ENCODE measurements at regions not wholly inside any gene's neighbourhood (a gene's known extent, or its start where the extent isn't known, plus 50 kb on each side); places are given as distances from the start of the nearest gene placed in this dataset.
"Not testable (repeated sequence)": the region's sequence is repeated elsewhere in the genome, so short reads cannot be mapped to it uniquely, and the experiment has no call there.

- TF ChIP-seq ZFX (IDR thresholded peaks at IDR 0.05; ENCODE audit: borderline replicate concordance), result no peak
- no peak for TF ChIP-seq CTCF (IDR thresholded peaks at IDR 0.05)
Observed at GRCh38 chr5:4584982-4585381, 555.1 kb upstream of the ADAMTS16 start.

GRCh38 chr5:4613440-4613839 lies 526.7 kb upstream of the ADAMTS16 start:
- H3K27ac ChIP-seq, result no peak overlapping the region
- TF ChIP-seq ZFX (IDR thresholded peaks at IDR 0.05; ENCODE audit: borderline replicate concordance) (no peak), CTCF (IDR thresholded peaks at IDR 0.05) (no peak)

More at GRCh38 chr5:4584982-4585381, 555.1 kb upstream of the ADAMTS16 start:
- no peak overlapping the region for H3K27ac ChIP-seq

GRCh38 chr5:4614088-4614487 lies 526.0 kb upstream of the ADAMTS16 start:
- TF ChIP-seq CTCF (IDR thresholded peaks at IDR 0.05) (no peak), ZFX (IDR thresholded peaks at IDR 0.05; ENCODE audit: borderline replicate concordance) (no peak)
- H3K27ac ChIP-seq, result no peak overlapping the region

- not testable (repeated sequence) for H3K27ac ChIP-seq
Observed at GRCh38 chr5:4615369-4615768, 524.8 kb upstream of the ADAMTS16 start.

GRCh38 chr5:4625206-4625896 lies 514.8 kb upstream of the ADAMTS16 start:
- TF ChIP-seq CTCF (IDR thresholded peaks at IDR 0.05) (no peak), ZFX (IDR thresholded peaks at IDR 0.05; ENCODE audit: borderline replicate concordance) (no peak)
- no peak overlapping the region for H3K27ac ChIP-seq

- H3K27ac ChIP-seq, result no peak overlapping the region
- TF ChIP-seq CTCF (IDR thresholded peaks at IDR 0.05), result no peak
- TF ChIP-seq ZFX (IDR thresholded peaks at IDR 0.05; ENCODE audit: borderline replicate concordance), result no peak
Observed at GRCh38 chr5:4627131-4627530, 513.0 kb upstream of the ADAMTS16 start.

- TF ChIP-seq CTCF (IDR thresholded peaks at IDR 0.05) (no peak), ZFX (IDR thresholded peaks at IDR 0.05; ENCODE audit: borderline replicate concordance) (no peak)
- H3K27ac ChIP-seq, result no peak overlapping the region
Observed at GRCh38 chr5:4627929-4628328, 512.2 kb upstream of the ADAMTS16 start.

Data from 22Rv1 (cell line).